Amniotic stem cell (primary cell): ENCODE measurements at regions not wholly inside any gene's neighbourhood (a gene's known extent, or its start where the extent isn't known, plus 50 kb on each side); places are given as distances from the start of the nearest gene placed in this dataset.
A peak's percentile ranks its signal among the peaks of the same experiment; 100 is the strongest.
"Not testable (repeated sequence)": the region's sequence is repeated elsewhere in the genome, so short reads cannot be mapped to it uniquely, and the experiment has no call there.

Experiments
- DNase-seq: peaks from one replicate; lab custom pipeline; 2025; lab: John Stamatoyannopoulos, UW

- DNase-seq: no peak
These were observed 108.3 kb downstream of the MTERF1 start for GRCh38 chr7:91771921-91772815.

GRCh38 chr7:91776171-91776570 lies 104.3 kb downstream of the MTERF1 start:
- no peak for DNase-seq

DNA sequence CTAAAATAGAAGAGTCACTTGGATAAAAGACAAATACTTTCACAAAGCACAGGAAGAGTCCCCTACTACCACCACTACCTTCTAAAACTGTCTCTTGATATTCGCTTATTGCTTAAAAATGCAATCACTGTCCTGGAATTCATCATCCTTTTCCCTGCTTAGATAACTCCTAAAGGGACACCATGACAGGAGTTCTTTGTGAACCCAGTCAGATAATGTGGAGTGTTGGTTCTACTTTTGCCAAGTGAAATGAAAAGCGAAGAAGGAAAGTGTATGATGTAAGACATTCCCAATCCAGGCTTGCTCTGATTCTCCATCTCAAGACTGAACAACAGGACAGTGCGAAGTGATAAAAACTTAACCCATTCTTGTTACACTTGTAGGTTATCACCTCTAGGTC lies 103.0 kb downstream of the MTERF1 start:
- DNase-seq: no peak

DNA sequence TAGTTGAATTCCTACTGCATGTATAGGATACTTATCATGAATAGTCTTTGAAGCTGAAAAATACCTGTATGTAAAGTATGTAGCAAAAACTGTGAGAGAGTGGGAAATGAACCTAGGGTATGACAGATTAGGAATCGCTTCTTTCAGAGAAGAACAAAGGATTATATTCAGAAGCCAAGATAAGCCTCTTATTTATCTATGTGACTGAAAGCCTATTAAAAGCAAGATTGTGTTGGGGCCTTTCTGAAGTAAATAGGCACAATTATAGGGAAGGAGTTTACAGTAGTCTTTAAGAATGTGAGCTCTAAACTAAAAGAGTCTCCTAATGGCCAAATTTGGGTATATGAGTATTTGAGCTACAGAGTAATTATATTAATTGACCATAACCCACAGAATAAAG lies 102.1 kb downstream of the MTERF1 start:
- DNase-seq: no peak

- no peak for DNase-seq
These were observed 100.0 kb downstream of the MTERF1 start for GRCh38 chr7:91780521-91780920.

DNA sequence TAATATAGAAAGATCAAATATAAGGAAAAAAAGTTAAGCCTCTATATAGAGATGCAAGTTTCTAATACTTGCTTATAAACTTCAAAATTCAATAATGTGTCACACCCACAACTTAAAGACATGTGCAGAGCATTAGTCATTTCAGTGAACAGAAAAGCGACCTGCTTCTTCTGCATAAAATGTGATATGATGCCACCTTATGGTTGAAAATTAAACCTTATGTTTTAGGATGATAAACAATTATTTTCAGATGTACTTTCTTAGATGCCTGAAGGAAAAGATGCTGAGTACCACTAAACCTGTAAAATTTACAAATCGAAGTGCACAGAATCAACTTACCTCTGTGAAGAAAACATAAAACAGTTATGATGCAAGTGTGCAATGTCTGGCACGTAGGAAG lies 96.0 kb downstream of the MTERF1 start:
- peak; percentile 38 for DNase-seq

- DNase-seq: no peak
These were observed 92.6 kb downstream of the MTERF1 start for GRCh38 chr7:91787931-91788330.

DNA sequence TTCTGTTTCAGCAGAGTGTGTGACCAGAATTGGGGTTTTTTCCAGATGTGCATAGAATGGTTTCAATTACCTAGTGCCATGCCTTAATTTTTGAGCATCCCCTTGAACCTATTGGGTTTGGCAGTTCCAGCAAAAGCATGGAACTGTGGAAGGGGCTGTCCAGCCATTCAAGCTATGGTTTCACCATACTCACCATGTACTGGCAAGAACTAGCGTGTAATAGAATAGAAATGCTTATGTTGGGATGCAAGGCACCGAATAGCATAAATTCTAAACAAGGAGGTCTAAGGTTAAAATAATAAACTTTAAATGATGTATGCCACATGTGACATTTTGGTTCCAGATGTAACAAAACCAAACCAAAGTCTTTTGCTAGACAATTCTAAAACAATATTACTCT lies 91.4 kb downstream of the MTERF1 start:
- DNase-seq: no peak

DNA sequence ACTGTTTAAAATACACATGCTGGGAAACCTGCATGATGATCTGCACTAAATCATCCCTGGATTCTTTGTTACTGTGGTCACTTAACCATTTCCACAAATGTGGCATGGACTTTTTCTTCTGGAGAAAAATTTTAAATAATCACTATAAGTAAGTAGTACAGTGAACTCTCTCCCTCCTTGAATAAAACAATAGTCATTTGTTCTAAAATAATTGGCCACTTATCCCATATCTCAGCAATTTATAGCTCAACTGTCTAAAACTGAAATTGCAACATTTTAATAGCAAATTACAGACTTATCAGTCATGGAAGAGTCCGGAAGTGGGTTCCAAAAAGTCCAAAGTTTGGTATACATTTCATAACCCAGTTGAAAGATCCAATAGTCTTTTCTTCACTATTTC lies 90.9 kb downstream of the MTERF1 start:
- DNase-seq: no peak

DNA sequence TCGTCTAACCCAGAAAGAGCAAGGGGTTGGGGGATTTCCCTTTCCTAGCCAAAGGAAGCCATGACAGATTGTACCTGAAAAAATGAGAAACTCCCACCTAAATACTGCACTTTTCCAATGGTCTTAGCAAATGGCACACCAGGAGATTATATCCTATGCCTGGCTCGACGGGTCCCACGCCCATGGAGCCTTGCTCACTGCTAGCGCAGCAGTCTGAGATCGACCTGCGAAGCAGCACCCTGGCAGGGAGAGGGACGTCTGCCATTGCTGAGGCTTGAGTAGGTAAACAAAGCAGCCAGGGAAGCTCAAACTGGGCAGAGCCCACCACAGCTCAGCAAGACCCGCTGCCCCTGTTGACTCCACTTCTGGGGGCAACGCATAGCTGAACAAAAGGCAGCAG lies 89.9 kb downstream of the MTERF1 start:
- DNase-seq: not testable (repeated sequence)

- DNase-seq: no peak
These were observed 84.4 kb downstream of the MTERF1 start for GRCh38 chr7:91796122-91796521.

DNA sequence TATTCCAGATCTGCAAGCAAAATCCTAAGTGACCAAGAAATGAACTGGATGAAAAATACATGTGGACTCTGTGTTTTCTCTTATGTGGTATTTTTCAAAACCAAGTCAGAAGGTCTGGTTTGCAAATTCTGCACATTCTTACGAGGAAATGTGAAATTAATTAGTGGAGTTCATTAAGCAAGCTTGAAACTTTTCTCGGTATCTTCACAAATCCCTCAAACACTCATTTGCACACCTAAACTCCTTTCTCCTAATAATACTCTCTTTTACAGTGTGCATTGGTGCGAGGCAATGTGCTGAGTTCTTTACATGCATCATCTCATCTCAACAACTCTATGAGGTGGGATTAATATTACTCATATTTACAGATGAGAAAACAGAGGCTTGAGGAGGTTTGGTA lies 82.1 kb downstream of the MTERF1 start:
- no peak for DNase-seq

DNA sequence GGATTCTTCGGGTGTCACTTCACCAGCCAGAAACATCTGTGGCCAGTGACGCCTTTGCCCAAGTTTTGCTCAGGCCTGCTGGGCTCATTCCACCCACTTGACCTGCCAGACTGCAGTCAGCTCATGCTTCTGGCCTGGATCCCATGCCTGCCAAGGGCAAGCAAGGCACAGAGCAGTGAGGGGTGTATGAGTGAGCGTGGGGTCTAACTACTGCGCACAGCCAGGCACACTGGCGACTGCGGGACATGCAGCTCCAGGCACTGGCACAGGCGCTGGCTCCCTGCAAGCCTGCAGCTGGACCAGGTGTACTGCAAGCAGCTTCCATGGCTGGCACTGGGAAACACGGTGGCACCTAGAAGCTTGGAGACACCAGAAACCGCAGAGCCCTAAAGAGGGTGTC lies 80.1 kb downstream of the MTERF1 start:
- DNase-seq: no peak

DNA sequence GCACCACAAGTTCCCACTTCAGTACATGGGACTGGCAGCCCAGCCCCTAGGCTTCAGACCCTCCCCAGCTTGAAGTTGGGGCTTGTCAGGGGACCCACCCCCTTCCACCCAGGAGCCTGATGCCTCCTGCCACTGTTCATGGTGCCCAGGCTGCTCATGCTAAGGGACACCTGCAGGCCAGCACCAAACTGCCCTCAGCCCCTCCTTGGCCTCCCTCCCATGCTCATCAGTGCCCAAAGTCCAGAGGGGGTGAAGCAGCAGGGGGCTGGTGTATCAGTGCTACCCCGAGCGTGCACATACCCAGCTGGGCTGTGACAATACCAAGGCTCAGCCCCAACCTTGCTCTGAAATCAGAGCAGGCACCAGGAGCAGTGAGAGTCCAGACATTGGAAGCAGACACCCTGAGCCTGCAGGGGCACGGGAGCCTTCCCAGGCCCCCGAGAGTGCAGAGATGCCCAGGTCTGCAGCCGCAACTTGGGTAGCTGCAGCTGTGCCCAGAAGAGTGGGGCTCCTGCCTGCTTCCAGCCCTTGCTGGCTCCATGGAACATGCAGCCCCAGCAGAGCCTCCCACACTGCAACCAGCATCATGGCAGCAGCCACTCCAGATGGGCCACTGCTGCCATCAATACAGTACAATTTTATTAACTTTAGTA lies 79.0 kb downstream of the MTERF1 start:
- no peak for DNase-seq

DNA sequence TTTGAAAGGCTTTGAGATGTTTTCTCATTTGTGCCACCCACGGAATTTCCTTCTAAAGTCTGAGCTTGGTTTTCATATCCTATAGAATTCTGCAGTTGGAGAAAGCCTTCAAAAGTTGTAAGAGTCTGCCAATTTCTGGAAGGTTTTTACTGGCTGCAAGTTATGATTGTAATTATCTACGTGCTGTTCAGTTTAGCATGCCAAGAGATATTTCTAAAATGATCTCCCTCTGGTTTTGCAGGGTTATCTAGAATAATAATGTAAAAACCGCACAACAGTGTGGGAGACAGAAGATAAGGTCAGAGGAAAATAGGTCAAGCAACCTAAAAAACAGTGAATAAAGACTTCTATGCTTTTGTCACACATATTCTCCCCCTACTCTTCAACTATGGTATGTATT lies 69.3 kb downstream of the MTERF1 start:
- no peak for DNase-seq

DNA sequence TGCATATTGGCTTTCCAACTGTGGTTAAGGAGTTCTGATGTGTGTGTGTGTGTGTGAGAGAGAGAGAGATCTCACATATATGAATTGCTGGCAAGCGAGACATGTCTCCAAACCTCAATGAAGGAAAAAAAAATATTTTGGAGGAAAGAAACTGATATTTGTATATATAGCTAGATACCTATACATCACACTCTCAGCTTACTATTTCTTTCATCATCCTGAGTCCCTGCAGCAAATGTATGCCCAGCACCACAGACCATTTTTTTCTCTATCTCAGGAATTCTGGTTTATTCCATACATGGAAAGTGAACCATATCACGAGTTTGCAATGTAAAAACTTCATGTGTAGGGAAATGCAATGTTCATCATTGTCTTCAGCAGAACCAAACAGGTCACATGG lies 68.9 kb downstream of the MTERF1 start:
- no peak for DNase-seq

GRCh38 chr7:91812388-91812787 lies 68.1 kb downstream of the MTERF1 start:
- no peak for DNase-seq

DNA sequence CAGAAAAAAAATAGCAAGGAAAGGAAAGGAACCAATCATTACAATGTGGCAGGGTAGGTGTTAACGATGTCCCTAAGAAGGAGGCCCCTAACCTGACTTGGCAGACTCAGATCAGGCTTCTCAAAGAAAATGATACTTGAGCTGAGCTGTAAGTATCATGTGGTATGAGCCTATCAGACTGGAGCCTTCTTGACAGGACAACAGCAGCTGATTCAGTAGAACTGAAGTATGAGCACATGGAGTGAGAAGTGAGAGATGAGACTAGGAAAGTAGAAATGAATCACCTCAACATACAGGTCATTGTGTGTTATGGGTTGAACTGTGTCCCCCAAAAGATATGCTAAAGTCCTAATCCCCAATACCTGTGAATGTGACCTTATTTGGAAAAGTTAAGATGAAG lies 66.3 kb downstream of the MTERF1 start:
- no peak for DNase-seq
